ENCODE measurements at regions not wholly inside any gene's neighbourhood (a gene's known extent, or its start where the extent isn't known, plus 50 kb on each side); places are given as distances from the start of the nearest gene placed in this dataset.

GRCh38 chr18:33830213-33830612 lies 252.2 kb downstream of the ASXL3 start:
- no peak for DNase-seq
- H3K36me3 ChIP-seq, result no peaks in the 10 kb centered on the region
- H3K4me1 ChIP-seq (ENCODE audit: insufficient read depth), result no peaks in the 10 kb centered on the region
- H3K27ac ChIP-seq, result no peak overlapping the region
- H3K4me3 ChIP-seq, result no peak overlapping the region
- no peaks in the 10 kb centered on the region for H3K27me3 ChIP-seq
- WGBS, 3 donors, result 89 to 90% (median 89%) methylated on average over 1 of the region's 1 CpG
- no peaks in the 10 kb centered on the region for H3K9me3 ChIP-seq
- intact Hi-C loops (cut with DNase I), result no loop called here
- TF ChIP-seq EP300 (IDR thresholded peaks at IDR 0.05) (no peak), POLR2A (IDR thresholded peaks at IDR 0.05) (no peak), CTCF (IDR thresholded peaks at IDR 0.05) (no peak)

GRCh38 chr18:33828949-33829348 lies 250.9 kb downstream of the ASXL3 start:
- Histone ChIP-seq H3K36me3 (no peaks in the 10 kb centered on the region), H3K9me3 (no peaks in the 10 kb centered on the region), H3K4me1 (ENCODE audit: insufficient read depth) (no peaks in the 10 kb centered on the region), H3K27me3 (no peaks in the 10 kb centered on the region), H3K4me3 (no peak overlapping the region), H3K27ac (no peak overlapping the region)
- intact Hi-C loops (cut with DNase I), result no loop called here
- WGBS, 3 donors, result 70 to 83% (median 70%) methylated on average over 2 of the region's 2 CpGs
- no peak for TF ChIP-seq CTCF (IDR thresholded peaks at IDR 0.05)
- TF ChIP-seq POLR2A (IDR thresholded peaks at IDR 0.05), result no peak
- no peak for TF ChIP-seq EP300 (IDR thresholded peaks at IDR 0.05)
- no peak for DNase-seq

GRCh38 chr18:33826151-33826550 lies 248.1 kb downstream of the ASXL3 start:
- no peak for DNase-seq
- TF ChIP-seq EP300 (IDR thresholded peaks at IDR 0.05) (no peak), POLR2A (IDR thresholded peaks at IDR 0.05) (no peak), CTCF (IDR thresholded peaks at IDR 0.05) (no peak)
- intact Hi-C loops (cut with DNase I), result no loop called here
- H3K4me1 ChIP-seq (ENCODE audit: insufficient read depth), result no peaks in the 10 kb centered on the region
- no peaks in the 10 kb centered on the region for H3K9me3 ChIP-seq
- H3K27me3 ChIP-seq, result no peaks in the 10 kb centered on the region
- H3K4me3 ChIP-seq, result no peak overlapping the region
- 76 to 89% (median 85%) methylated on average over 4 of the region's 4 CpGs for WGBS, 3 donors
- H3K27ac ChIP-seq, result no peak overlapping the region
- no peaks in the 10 kb centered on the region for H3K36me3 ChIP-seq

- DNase-seq, result no peak
- intact Hi-C loops (cut with DNase I), result no loop called here
- Histone ChIP-seq H3K4me1 (ENCODE audit: insufficient read depth) (no peaks in the 10 kb centered on the region), H3K36me3 (no peaks in the 10 kb centered on the region), H3K27me3 (no peaks in the 10 kb centered on the region), H3K4me3 (no peak overlapping the region), H3K27ac (no peak overlapping the region), H3K9me3 (no peaks in the 10 kb centered on the region)
- WGBS, 3 donors, result 43 to 52% (median 45%) methylated on average over 1 of the region's 1 CpG
- no peak for TF ChIP-seq EP300 (IDR thresholded peaks at IDR 0.05)
- no peak for TF ChIP-seq CTCF (IDR thresholded peaks at IDR 0.05)
- no peak for TF ChIP-seq POLR2A (IDR thresholded peaks at IDR 0.05)
Observed at GRCh38 chr18:33821503-33821902, 243.5 kb downstream of the ASXL3 start.

Measured in ovary (tissue), 7 donors.